ENCODE measurements at regions not wholly inside any gene's neighbourhood (a gene's known extent, or its start where the extent isn't known, plus 50 kb on each side); places are given as distances from the start of the nearest gene placed in this dataset.

GRCh38 chr7:18125476-18125875, 97.8 kb upstream of the PRPS1L1 start:
- TF ChIP-seq CTCF (conservative IDR thresholded peaks at IDR 0.05; ENCODE audit: low read depth, low read length) (no peak), EZH2 (IDR thresholded peaks at IDR 0.05; ENCODE audit: low read length, unreplicated experiment) (no peak), EZH2phosphoT487 (IDR thresholded peaks at IDR 0.05; ENCODE audit: borderline replicate concordance, low read length) (no peak)
